ENCODE measurements at regions not wholly inside any gene's neighbourhood (a gene's known extent, or its start where the extent isn't known, plus 50 kb on each side); places are given as distances from the start of the nearest gene placed in this dataset.

- TF ChIP-seq CTCF (conservative IDR thresholded peaks at IDR 0.05; ENCODE audit: low read length): no peak
- no peak for TF ChIP-seq EZH2phosphoT487 (IDR thresholded peaks at IDR 0.05; ENCODE audit: borderline replicate concordance, low read depth, low read length)
Observed at GRCh38 chr2:42908518-42909200, 116.3 kb upstream of the HAAO start.

All from OCI-LY7 (cell line).